HG03280 (cell line): ENCODE measurements at regions not wholly inside any gene's neighbourhood (a gene's known extent, or its start where the extent isn't known, plus 50 kb on each side); places are given as distances from the start of the nearest gene placed in this dataset.
"Not testable (repeated sequence)": the region's sequence is repeated elsewhere in the genome, so short reads cannot be mapped to it uniquely, and the experiment has no call there.

Experiments
- ATAC-seq: cut with Tn5 transposase; IDR thresholded peaks from one replicate; pipeline ENCODE4 v1.9.1; 2021; ENCODE audit warnings: mild to moderate bottlenecking, moderate library complexity; ENCODE audit not compliant: unreplicated experiment

- ATAC-seq = no peak
Measured at GRCh38 chr4:159780196-159780922, 677.5 kb downstream of the RAPGEF2 start.

DNA sequence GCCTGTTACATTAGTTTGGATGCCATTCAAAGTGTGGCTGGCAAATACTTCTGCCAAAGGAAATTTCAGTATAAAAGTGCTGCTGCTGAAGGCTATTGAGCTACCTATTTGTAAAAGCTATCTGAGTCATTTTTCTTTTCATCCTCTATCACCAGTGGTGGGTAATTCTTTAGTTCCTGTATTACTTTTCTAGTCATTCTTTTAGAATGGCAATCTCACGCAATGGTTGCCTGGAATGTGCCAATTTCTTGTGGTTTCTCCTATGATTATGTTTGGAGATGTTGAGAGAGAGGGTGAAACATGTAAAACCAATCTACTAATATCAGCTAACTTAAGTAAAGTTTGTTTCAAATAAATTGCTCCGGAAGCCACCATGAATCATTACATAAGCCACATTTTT is 685.0 kb downstream of the RAPGEF2 start:
- ATAC-seq = no peak

GRCh38 chr4:159791334-159791733 is 688.5 kb downstream of the RAPGEF2 start:
- no peak for ATAC-seq

DNA sequence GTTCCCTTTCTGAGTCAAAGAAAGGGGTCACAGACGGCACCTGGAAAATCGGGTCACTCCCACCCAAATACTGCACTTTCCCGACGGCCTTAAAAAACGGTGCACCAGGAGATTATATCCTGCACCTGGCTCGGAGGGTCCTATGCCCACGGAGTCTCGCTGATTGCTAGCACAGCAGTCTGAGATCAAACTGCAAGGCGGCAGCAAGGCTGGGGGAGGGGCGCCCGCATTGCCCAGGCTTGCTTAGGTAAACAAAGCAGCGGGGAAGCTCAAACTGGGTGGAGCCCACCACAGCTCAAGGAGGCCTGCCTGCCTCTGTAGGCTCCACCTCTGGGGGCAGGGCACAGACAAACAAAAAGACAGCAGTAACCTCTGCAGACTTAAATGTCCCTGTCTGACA is 701.7 kb downstream of the RAPGEF2 start:
- ATAC-seq = not testable (repeated sequence)

- no peak for ATAC-seq
Measured at GRCh38 chr4:159823743-159824142, 720.9 kb downstream of the RAPGEF2 start.

GRCh38 chr4:159828687-159829086 is 725.8 kb downstream of the RAPGEF2 start:
- no peak for ATAC-seq

DNA sequence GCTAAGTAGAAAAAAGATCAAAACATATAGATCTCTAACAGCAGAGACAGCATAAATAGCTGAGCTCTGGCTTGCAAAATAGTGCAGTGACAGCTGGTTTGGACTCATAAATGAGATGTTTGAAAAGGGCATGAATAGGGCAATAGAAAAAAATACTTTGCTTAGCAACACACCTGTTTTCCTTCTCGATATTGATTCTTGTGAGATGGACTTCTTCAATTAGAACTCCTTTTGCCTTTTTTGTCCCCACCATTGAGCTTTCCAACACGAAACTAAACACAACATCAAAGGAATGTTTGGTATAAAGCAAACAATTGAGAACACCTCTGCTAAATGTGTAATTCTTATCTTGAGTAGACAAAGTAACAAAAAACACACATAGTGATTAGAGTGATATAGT is 726.3 kb downstream of the RAPGEF2 start:
- no peak for ATAC-seq

DNA sequence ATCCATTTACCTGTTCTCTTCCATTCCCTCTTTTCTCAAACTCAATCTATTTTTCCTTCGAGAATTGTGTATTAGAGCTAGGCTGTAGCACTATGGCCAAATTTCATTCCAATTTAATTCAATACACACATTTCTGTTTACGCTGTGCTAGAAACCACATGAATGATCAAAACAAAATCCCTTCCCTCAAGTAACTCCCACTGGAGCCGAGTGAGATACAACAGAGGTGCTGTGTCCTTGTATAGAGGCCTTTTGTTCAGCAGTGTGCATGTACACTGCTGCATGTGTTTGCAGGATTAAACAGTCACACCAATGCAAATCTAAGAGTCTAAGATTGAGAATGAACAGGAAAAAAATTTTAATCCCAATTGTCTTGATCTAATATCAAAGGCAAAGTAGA is 734.2 kb downstream of the RAPGEF2 start:
- no peak for ATAC-seq

- no peak for ATAC-seq
Measured at GRCh38 chr4:159855731-159856130, 752.9 kb downstream of the RAPGEF2 start.

- ATAC-seq = no peak
Measured at GRCh38 chr4:159856451-159856850, 753.6 kb downstream of the RAPGEF2 start.

DNA sequence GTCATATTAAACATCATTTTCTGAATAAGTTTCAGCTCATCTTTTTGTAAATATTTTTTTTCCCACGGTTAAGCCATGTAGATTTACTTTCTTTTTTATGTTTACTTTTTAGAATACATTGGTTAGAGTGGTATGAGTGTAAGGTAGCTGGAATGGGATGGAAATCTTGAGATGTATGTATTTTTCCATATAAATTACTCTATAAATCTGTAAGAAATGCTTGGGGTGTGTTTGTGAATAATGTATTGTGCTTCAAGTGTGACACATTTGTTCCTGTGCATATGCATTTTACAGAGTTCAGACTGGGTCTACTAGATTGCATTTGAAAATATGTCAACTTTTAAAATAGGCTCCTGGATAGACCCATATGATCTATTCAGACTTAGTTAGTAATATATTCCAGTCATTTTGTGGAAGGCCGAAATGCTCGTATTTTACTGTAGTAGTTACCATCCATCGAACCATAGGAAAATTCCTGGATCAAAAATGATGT is 756.8 kb downstream of the RAPGEF2 start:
- ATAC-seq = no peak

DNA sequence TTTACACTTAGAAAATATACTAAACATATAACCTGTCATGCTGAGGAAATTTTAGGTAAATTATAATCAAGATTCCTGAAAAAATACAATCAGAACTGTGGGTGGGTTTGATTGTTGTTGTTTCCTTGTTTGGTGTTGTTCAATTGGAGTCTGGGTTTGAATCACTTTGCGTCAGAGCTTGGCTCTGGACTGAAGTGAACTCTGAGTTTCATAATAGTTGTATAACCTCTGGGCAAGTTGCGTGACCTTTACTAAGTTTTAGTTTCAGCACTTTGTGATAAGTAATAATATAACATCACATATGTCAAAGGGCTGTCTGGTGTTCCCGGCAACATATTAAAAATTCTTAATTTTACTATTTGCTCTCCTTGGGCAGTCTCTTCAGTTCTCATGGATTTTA is 758.1 kb downstream of the RAPGEF2 start:
- ATAC-seq = no peak

GRCh38 chr4:159864337-159864736 is 761.5 kb downstream of the RAPGEF2 start:
- ATAC-seq = no peak

DNA sequence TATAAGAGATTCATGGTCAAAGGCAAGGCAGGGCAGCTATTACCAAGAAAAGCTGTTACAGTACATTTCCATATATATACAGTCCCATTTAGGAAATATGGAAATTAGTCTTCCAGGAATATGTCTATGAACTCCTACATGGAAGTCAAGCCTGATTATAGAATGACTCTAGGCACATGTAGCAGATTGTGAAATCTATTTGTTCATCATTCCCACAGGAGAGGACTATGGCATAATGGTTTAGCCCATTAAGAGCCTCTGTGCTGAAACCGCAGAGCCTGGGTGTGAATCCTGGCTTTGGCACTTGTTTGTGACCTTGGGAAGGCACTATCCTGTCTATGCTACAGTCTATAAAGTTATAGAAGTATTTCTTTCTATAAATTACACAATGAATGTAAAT is 764.8 kb downstream of the RAPGEF2 start:
- no peak for ATAC-seq

- ATAC-seq = not testable (repeated sequence)
Measured at GRCh38 chr4:159868936-159869335, 766.1 kb downstream of the RAPGEF2 start.

GRCh38 chr4:159871141-159871540 is 768.3 kb downstream of the RAPGEF2 start:
- ATAC-seq = no peak

DNA sequence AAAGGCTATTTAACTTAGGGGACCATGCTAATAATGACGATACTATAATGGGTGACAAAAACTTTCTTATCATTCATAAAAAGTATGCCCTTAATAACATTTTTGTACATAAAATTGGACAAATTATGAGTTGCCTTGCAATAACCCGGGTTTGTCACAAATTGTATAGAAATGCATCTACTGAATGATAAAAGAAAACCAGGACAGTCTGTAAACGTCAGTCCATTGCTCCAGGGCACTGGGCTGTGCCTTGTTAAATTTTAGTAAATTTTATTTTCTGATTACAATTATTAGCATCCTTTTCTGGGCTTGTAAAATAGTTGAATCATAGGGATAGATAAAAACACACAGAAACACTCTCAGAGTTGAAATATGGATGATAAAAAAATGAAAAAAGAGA is 778.3 kb downstream of the RAPGEF2 start:
- no peak for ATAC-seq

DNA sequence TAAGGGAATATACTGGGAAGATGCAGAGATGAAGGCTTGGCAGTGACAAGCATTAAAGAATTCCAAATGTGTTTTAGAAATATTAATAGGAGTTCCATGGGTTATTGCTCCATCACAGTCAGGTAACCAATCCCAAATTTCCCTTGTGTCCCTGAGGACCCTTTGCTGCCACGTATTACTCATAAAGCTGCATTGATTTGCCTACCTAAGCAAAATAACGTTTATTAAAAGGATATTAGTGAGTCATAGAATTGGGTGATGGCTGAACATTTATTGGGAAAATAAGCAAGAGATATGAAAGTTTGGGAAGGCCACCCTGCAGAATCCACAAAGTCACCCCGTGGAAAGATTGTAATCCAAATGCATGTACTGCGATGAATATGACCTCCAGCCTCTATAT is 782.1 kb downstream of the RAPGEF2 start:
- ATAC-seq = no peak

- no peak for ATAC-seq
Measured at GRCh38 chr4:159899596-159899995, 796.7 kb downstream of the RAPGEF2 start.

- ATAC-seq = no peak
Measured at GRCh38 chr4:159900562-159900961, 797.7 kb downstream of the RAPGEF2 start.

- no peak for ATAC-seq
Measured at GRCh38 chr4:159902648-159903047, 799.8 kb downstream of the RAPGEF2 start.

DNA sequence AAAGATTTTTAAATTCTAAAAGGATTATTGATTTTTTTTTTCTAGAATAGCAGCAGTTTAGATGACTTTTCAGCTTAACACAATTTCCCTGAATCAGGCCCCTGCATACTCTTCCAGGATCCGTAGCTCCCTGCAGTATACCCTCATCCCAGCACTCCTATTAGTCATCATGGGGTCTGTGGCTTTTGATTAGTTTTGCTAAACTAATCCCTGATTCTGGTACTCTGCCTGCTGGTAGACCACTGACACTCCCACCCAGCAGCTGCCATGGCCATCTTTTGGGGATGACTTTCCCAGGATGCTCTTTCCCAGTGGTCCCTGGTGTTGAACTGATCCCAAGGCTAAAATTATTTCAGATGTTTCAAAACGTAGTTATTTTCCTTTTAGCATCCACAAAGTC is 802.0 kb downstream of the RAPGEF2 start:
- no peak for ATAC-seq

- no peak for ATAC-seq
Measured at GRCh38 chr4:159906051-159906450, 803.2 kb downstream of the RAPGEF2 start.
